Effector memory CD4-positive, alpha-beta T cell (primary cell): ENCODE measurements at regions not wholly inside any gene's neighbourhood (a gene's known extent, or its start where the extent isn't known, plus 50 kb on each side); places are given as distances from the start of the nearest gene placed in this dataset.

Experiments
- DNase-seq, 3 donors: peaks; one replicate each; pipeline ENCODE4 v3.0.0-alpha.2; 2020
- H3K27ac ChIP-seq: 2 replicates; pipeline ENCODE4 v1.7.0; 2013; ENCODE audit warnings: mild to moderate bottlenecking, low read length, moderate library complexity; ENCODE audit not compliant: insufficient read depth, poor library complexity, severe bottlenecking
- H3K27me3 ChIP-seq: replicated peaks from 2 replicates; pipeline ENCODE4 v1.7.0; 2013; ENCODE audit warnings: mild to moderate bottlenecking, low read length; ENCODE audit not compliant: insufficient read depth, control insufficient read depth, poor library complexity, severe bottlenecking
- H3K36me3 ChIP-seq: 2 replicates; pipeline ENCODE4 v1.7.0; 2013; ENCODE audit warnings: mild to moderate bottlenecking, low read length, moderate library complexity; ENCODE audit not compliant: control insufficient read depth, insufficient read depth
- H3K4me1 ChIP-seq: 2 replicates; pipeline ENCODE4 v1.7.0; 2013; ENCODE audit warnings: low read length, mild to moderate bottlenecking; ENCODE audit not compliant: control insufficient read depth, insufficient read depth, poor library complexity, severe bottlenecking
- H3K4me3 ChIP-seq: 2 replicates; pipeline ENCODE4 v1.7.0; 2013; ENCODE audit warnings: low read length, low read depth, mild to moderate bottlenecking; ENCODE audit not compliant: insufficient read depth, poor library complexity, severe bottlenecking
- H3K9me3 ChIP-seq: 2 replicates; pipeline ENCODE4 v1.7.0; 2013; ENCODE audit warnings: mild to moderate bottlenecking, low read length, moderate library complexity; ENCODE audit not compliant: control insufficient read depth

GRCh38 chr5:75002271-75002670, 50.1 kb downstream of the GCNT4 start:
- Histone ChIP-seq H3K27me3 (no peaks in the 10 kb centered on the region), H3K4me1 (no peaks in the 10 kb centered on the region), H3K36me3 (no peaks in the 10 kb centered on the region), H3K27ac (no peak overlapping the region), H3K9me3 (no peaks in the 10 kb centered on the region), H3K4me3 (no peak overlapping the region)
- DNase-seq, result no peak

GRCh38 chr5:74995926-74996325, 56.4 kb downstream of the GCNT4 start:
- Histone ChIP-seq H3K9me3 (no peaks in the 10 kb centered on the region), H3K27me3 (no peaks in the 10 kb centered on the region), H3K27ac (no peak overlapping the region), H3K4me3 (no peak overlapping the region), H3K4me1 (no peaks in the 10 kb centered on the region), H3K36me3 (no peaks in the 10 kb centered on the region)
- DNase-seq, result no peak

GRCh38 chr5:74994826-74995225, 57.5 kb downstream of the GCNT4 start:
- Histone ChIP-seq H3K4me3 (no peak overlapping the region), H3K9me3 (no peaks in the 10 kb centered on the region), H3K4me1 (no peaks in the 10 kb centered on the region), H3K27me3 (no peaks in the 10 kb centered on the region), H3K27ac (no peak overlapping the region), H3K36me3 (no peaks in the 10 kb centered on the region)
- DNase-seq, result no peak

GRCh38 chr5:74993743-74994142, 58.6 kb downstream of the GCNT4 start:
- no peak for DNase-seq
- H3K27ac ChIP-seq, result no peak overlapping the region
- no peaks in the 10 kb centered on the region for H3K9me3 ChIP-seq
- H3K36me3 ChIP-seq, result no peaks in the 10 kb centered on the region
- no peak overlapping the region for H3K4me3 ChIP-seq
- no peaks in the 10 kb centered on the region for H3K4me1 ChIP-seq
- H3K27me3 ChIP-seq, result no peaks in the 10 kb centered on the region

GRCh38 chr5:74992791-74993190, 59.6 kb downstream of the GCNT4 start:
- Histone ChIP-seq H3K4me3 (no peak overlapping the region), H3K4me1 (no peaks in the 10 kb centered on the region), H3K27me3 (no peaks in the 10 kb centered on the region), H3K36me3 (no peaks in the 10 kb centered on the region), H3K9me3 (no peaks in the 10 kb centered on the region), H3K27ac (no peak overlapping the region)
- no peak for DNase-seq

- H3K27me3 ChIP-seq, result no peaks in the 10 kb centered on the region
- no peak for DNase-seq
- H3K27ac ChIP-seq, result no peak overlapping the region
- no peaks in the 10 kb centered on the region for H3K36me3 ChIP-seq
- H3K4me3 ChIP-seq, result no peak overlapping the region
- H3K9me3 ChIP-seq, result no peaks in the 10 kb centered on the region
- H3K4me1 ChIP-seq, result no peaks in the 10 kb centered on the region
Measured at GRCh38 chr5:74991522-74991921, 60.8 kb downstream of the GCNT4 start.

GRCh38 chr5:74990194-74990593, 62.2 kb downstream of the GCNT4 start:
- H3K27me3 ChIP-seq, result no peaks in the 10 kb centered on the region
- H3K9me3 ChIP-seq, result no peaks in the 10 kb centered on the region
- no peak overlapping the region for H3K4me3 ChIP-seq
- no peak overlapping the region for H3K27ac ChIP-seq
- no peak for DNase-seq
- no peaks in the 10 kb centered on the region for H3K4me1 ChIP-seq
- H3K36me3 ChIP-seq, result no peaks in the 10 kb centered on the region

- DNase-seq, result no peak
- H3K27me3 ChIP-seq, result no peaks in the 10 kb centered on the region
- H3K36me3 ChIP-seq, result no peaks in the 10 kb centered on the region
- no peak overlapping the region for H3K4me3 ChIP-seq
- no peak overlapping the region for H3K27ac ChIP-seq
- no peaks in the 10 kb centered on the region for H3K9me3 ChIP-seq
- no peaks in the 10 kb centered on the region for H3K4me1 ChIP-seq
Measured at GRCh38 chr5:74988273-74988983, 63.9 kb downstream of the GCNT4 start.

- H3K27me3 ChIP-seq, result no peaks in the 10 kb centered on the region
- DNase-seq, result no peak
- H3K9me3 ChIP-seq, result no peaks in the 10 kb centered on the region
- no peaks in the 10 kb centered on the region for H3K4me1 ChIP-seq
- H3K27ac ChIP-seq, result no peak overlapping the region
- no peaks in the 10 kb centered on the region for H3K36me3 ChIP-seq
- H3K4me3 ChIP-seq, result no peak overlapping the region
Measured at GRCh38 chr5:74978345-74978744, 74.0 kb downstream of the GCNT4 start.

- H3K27ac ChIP-seq, result no peak overlapping the region
- no peak for DNase-seq
- H3K4me1 ChIP-seq, result no peaks in the 10 kb centered on the region
Measured at GRCh38 chr5:74977471-74977870, 74.9 kb downstream of the GCNT4 start.

More at GRCh38 chr5:74977471-74977870, 74.9 kb downstream of the GCNT4 start:
- Histone ChIP-seq H3K9me3 (no peaks in the 10 kb centered on the region), H3K27me3 (no peaks in the 10 kb centered on the region), H3K36me3 (no peaks in the 10 kb centered on the region), H3K4me3 (no peak overlapping the region)
